ENCODE measurements at regions not wholly inside any gene's neighbourhood (a gene's known extent, or its start where the extent isn't known, plus 50 kb on each side); places are given as distances from the start of the nearest gene placed in this dataset.

DNA sequence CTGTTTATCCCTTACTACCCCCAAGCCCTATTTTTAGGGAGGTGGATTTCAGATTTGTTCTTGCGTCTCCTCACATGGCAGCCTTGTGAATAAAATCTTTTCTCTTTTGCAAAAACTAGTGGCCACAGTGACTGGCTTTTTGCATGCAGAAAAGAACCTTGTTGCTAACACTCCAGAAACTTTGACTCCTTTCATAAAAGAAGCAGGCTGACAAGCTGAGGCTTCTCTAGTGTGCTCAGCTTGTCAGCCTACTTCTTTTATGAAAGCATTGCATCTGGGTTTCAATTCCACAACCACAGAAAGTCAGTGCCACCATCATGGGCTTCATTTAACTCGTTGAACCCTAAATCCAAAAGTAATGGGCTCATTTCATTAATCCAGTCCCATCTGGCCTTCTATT is 761.0 kb upstream of the COBL start:
- DNase-seq = no peak
- no peaks in the 10 kb centered on the region for H3K36me3 ChIP-seq (replicated peaks in 1 of 2; ENCODE audit: insufficient read depth in 1 of 2, low read depth in 2 of 2)
- intact Hi-C loops (cut with DNase I) = no loop called here
- TF ChIP-seq, protein P1, sequence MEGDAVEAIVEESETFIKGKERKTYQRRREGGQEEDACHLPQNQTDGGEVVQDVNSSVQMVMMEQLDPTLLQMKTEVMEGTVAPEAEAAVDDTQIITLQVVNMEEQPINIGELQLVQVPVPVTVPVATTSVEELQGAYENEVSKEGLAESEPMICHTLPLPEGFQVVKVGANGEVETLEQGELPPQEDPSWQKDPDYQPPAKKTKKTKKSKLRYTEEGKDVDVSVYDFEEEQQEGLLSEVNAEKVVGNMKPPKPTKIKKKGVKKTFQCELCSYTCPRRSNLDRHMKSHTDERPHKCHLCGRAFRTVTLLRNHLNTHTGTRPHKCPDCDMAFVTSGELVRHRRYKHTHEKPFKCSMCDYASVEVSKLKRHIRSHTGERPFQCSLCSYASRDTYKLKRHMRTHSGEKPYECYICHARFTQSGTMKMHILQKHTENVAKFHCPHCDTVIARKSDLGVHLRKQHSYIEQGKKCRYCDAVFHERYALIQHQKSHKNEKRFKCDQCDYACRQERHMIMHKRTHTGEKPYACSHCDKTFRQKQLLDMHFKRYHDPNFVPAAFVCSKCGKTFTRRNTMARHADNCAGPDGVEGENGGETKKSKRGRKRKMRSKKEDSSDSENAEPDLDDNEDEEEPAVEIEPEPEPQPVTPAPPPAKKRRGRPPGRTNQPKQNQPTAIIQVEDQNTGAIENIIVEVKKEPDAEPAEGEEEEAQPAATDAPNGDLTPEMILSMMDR (IDR thresholded peaks at IDR 0.05) = no peak
- TF ChIP-seq POLR2A (IDR thresholded peaks at IDR 0.05) = no peak
- 67 to 72% methylated on average over 2 of the region's 2 CpGs for WGBS, 2 donors
- ATAC-seq = no peak
- H3K27me3 ChIP-seq = no peaks in the 10 kb centered on the region
- H3K27ac ChIP-seq = no peak overlapping the region
- no peaks in the 10 kb centered on the region for H3K9me3 ChIP-seq
- no peak overlapping the region for H3K4me3 ChIP-seq
- H3K4me1 ChIP-seq = no peaks in the 10 kb centered on the region

DNA sequence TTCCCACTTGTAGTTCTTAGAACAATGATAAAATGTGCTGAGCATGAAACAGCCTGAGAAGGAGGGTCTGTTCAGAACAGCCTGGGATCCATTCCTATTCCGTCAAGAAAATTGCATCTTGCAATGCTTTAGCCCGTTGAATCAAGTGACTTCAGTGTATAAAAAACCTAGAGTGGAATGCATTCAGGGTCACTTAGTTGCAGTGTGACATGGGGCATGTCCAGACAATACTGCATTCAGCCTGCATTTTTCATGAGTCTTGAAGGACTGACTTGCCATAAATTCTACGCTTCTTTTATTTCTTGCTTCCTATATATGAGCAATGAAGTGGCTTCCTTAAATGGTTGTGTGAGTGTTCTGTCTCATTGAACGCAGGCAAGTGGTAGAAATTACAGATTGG is 758.3 kb upstream of the COBL start:
- no peak for DNase-seq
- Histone ChIP-seq H3K9me3 (no peaks in the 10 kb centered on the region), H3K4me3 (no peak overlapping the region), H3K27me3 (no peaks in the 10 kb centered on the region), H3K27ac (no peak overlapping the region), H3K4me1 (no peaks in the 10 kb centered on the region), H3K36me3 (replicated peaks in 1 of 2; ENCODE audit: insufficient read depth in 1 of 2, low read depth in 2 of 2) (no peaks in the 10 kb centered on the region)
- TF ChIP-seq, protein P1 (IDR thresholded peaks at IDR 0.05) = no peak
- TF ChIP-seq POLR2A (IDR thresholded peaks at IDR 0.05) = no peak
- WGBS, 2 donors = 48 to 65% methylated on average over 4 of the region's 4 CpGs
- no peak for ATAC-seq
- intact Hi-C loops (cut with DNase I) = no loop called here

DNA sequence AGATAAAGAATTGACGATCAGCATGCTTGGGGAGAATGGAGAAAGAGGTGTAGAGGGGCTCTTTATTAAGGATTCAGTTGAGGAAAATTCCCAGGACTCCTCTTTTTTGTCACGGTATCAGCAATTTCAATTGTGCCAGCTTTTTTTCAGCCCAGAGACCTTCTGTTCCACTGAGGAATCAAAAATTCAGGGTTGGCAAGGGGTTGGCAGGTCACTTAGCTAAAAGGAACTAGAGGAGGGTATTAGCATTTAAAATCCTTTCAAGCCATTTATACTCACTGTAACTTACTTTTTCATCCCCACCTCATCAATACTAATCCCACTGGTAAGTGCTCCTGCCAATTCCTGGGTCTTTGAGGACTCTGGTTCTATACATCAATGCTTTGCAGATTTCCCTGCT is 757.5 kb upstream of the COBL start:
- Histone ChIP-seq H3K27me3 (no peaks in the 10 kb centered on the region), H3K4me1 (no peaks in the 10 kb centered on the region), H3K27ac (no peak overlapping the region), H3K36me3 (replicated peaks in 1 of 2; ENCODE audit: insufficient read depth in 1 of 2, low read depth in 2 of 2) (no peaks in the 10 kb centered on the region), H3K9me3 (no peaks in the 10 kb centered on the region), H3K4me3 (no peak overlapping the region)
- ATAC-seq (no peak), DNase-seq (no peak)
- TF ChIP-seq, protein P1 (IDR thresholded peaks at IDR 0.05) = no peak
- no peak for TF ChIP-seq POLR2A (IDR thresholded peaks at IDR 0.05)
- intact Hi-C loops (cut with DNase I) = no loop called here
- 37 to 62% methylated on average over 2 of the region's 2 CpGs for WGBS, 2 donors

DNA sequence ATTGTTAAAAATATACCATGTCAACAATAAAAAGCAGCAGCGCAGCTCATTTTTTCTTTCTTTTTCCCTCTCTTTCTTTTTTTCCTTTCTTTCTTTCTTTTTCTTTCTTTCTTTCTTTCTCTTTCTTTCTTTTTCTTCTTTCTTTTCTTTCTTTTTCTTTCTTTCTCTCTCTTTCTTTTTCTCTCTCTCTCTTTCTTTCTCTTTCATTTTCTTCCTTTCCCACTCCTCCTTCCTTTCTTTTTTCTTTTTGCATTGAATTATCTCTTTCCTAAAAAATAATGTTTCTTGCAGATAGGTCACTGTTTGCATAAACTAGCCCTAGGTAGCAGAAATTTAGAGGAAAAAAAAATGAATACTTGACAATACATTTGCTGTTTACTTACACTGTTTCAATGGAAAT is 755.1 kb upstream of the COBL start:
- ATAC-seq = no peak
- no peaks in the 10 kb centered on the region for H3K4me1 ChIP-seq
- H3K9me3 ChIP-seq = no peaks in the 10 kb centered on the region
- no peak for DNase-seq
- no peak overlapping the region for H3K27ac ChIP-seq
- no peaks in the 10 kb centered on the region for H3K27me3 ChIP-seq
- 18 to 92% methylated on average over 1 of the region's 1 CpG for WGBS, 2 donors
- no peak for TF ChIP-seq POLR2A (IDR thresholded peaks at IDR 0.05)
- TF ChIP-seq, protein P1 (IDR thresholded peaks at IDR 0.05) = no peak
- intact Hi-C loops (cut with DNase I) = no loop called here
- H3K36me3 ChIP-seq (replicated peaks in 1 of 2; ENCODE audit: insufficient read depth in 1 of 2, low read depth in 2 of 2) = no peaks in the 10 kb centered on the region
- H3K4me3 ChIP-seq = no peak overlapping the region

DNA sequence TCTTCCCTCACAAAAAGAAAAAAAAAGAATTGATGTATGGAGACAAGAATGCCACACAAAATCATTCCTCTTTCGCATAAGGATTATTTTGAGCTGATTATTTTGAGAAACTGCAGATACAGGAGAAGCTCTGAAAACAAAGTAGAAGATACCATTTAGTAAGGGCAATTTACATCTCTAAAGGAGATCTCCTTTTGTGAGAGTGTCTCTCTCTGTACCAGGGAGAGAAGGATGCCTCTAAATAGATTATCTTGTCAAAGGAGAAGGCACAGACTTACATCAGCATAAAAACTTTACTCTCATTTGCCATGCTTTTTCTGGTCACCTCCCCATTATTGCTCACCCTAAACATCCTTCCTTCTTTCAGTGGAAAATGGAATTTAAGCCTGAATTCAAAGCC is 747.9 kb upstream of the COBL start:
- H3K4me1 ChIP-seq = no peaks in the 10 kb centered on the region
- no peak for TF ChIP-seq POLR2A (IDR thresholded peaks at IDR 0.05)
- TF ChIP-seq, protein P1 (IDR thresholded peaks at IDR 0.05) = no peak
- no peaks in the 10 kb centered on the region for H3K27me3 ChIP-seq
- no peaks in the 10 kb centered on the region for H3K9me3 ChIP-seq
- no peaks in the 10 kb centered on the region for H3K36me3 ChIP-seq (replicated peaks in 1 of 2; ENCODE audit: insufficient read depth in 1 of 2, low read depth in 2 of 2)
- no peak for DNase-seq
- intact Hi-C loops (cut with DNase I) = no loop called here
- H3K27ac ChIP-seq = no peak overlapping the region
- no peak overlapping the region for H3K4me3 ChIP-seq
- ATAC-seq = no peak
- WGBS, 2 donors = 63 to 68% methylated on average over 1 of the region's 1 CpG

Measured in body of pancreas (tissue), 4 donors.